B cell (primary cell): ENCODE measurements at regions not wholly inside any gene's neighbourhood (a gene's known extent, or its start where the extent isn't known, plus 50 kb on each side); places are given as distances from the start of the nearest gene placed in this dataset.
"Not testable (repeated sequence)": the region's sequence is repeated elsewhere in the genome, so short reads cannot be mapped to it uniquely, and the experiment has no call there.

ENCODE experiments used
- ATAC-seq: fragments of 200-7000 bp; cut with Tn5 transposase; one replicate; pipeline ENCODE4 v1.10.0; 2021; ENCODE audit warnings: low read depth, mild to moderate bottlenecking, moderate number of reproducible peaks, moderate library complexity
- CTCF ChIA-PET: fragments of 350-600 bp; sonication (Branson Sonifier 250); formaldehyde crosslinking; loops from one replicate; lab custom pipeline; 2021; ENCODE audit warnings: antibody characterized with exemption, inconsistent platforms; lab: Charles Lee
- POLR2A ChIA-PET: fragments of 350-600 bp; sonication (Branson Sonifier 250); formaldehyde crosslinking; loops from one replicate; lab custom pipeline; 2021; ENCODE audit warnings: antibody characterized with exemption; lab: Charles Lee
- DNase-seq: peaks from one replicate; pipeline ENCODE4 v3.0.0; 2013
- H2AFZ ChIP-seq: 2 replicates; pipeline ENCODE4 v1.6.1; 2012; ENCODE audit warnings: mild to moderate bottlenecking, low read depth, low read length; ENCODE audit not compliant: insufficient read depth, poor library complexity, severe bottlenecking
- H3K27ac ChIP-seq, 2 donors: 1 replicate in 1 of 2; 2 replicates in 1 of 2; pipeline ENCODE4 v1.5.1; 2012 to 2013; ENCODE audit warnings: low read length in 2 of 2, mild to moderate bottlenecking in 2 of 2, moderate library complexity in 1 of 2
- H3K27me3 ChIP-seq, 4 experiments: fragments of 200-600 bp in 1 of 4; sonication (generic) in 1 of 4; replicated peaks in 1 of 4; 1 replicate in 2 of 4; 2 replicates in 2 of 4; pipeline versions ENCODE4 v1.6.1 to v1.7.0; 2013 to 2016; ENCODE audit warnings: low read length in 3 of 4, mild to moderate bottlenecking in 2 of 4, mixed read lengths in 1 of 4, moderate library complexity in 1 of 4; ENCODE audit not compliant: insufficient read depth in 4 of 4, control insufficient read depth in 3 of 4; ENCODE audit errors: control extremely low read depth in 1 of 4
- H3K36me3 ChIP-seq, 2 experiments: replicated peaks in 1 of 2; 1 replicate in 1 of 2; 2 replicates in 1 of 2; pipeline versions ENCODE4 v1.6.1 to v1.7.1; 2013; ENCODE audit warnings: low read length in 1 of 2; ENCODE audit not compliant: insufficient read depth in 2 of 2, control insufficient read depth in 1 of 2; ENCODE audit errors: control extremely low read depth in 1 of 2, extremely low read depth in 1 of 2
- H3K4me1 ChIP-seq, 2 donors: fragments of 200-600 bp in 1 of 2; sonication (generic) in 1 of 2; 1 replicate in 1 of 2; 2 replicates in 1 of 2; pipeline versions ENCODE4 v1.5.1 to v1.6.1; 2013 to 2017; ENCODE audit warnings: low read length in 2 of 2; ENCODE audit not compliant: control insufficient read depth in 2 of 2, insufficient read depth in 2 of 2
- H3K4me2 ChIP-seq: replicated peaks from 2 replicates; pipeline ENCODE3; 2012; ENCODE audit warnings: mild to moderate bottlenecking, low read depth, low read length; ENCODE audit not compliant: poor library complexity, severe bottlenecking
- H3K4me3 ChIP-seq, 5 experiments: fragments of 200-600 bp in 1 of 5; sonication (generic) in 1 of 5; 1 replicate in 3 of 5; 2 replicates in 2 of 5; pipeline versions ENCODE4 v1.5.1 to v1.7.0; 2011 to 2016; ENCODE audit warnings: low read length in 4 of 5, mild to moderate bottlenecking in 4 of 5, low read depth in 2 of 5, control low read depth in 1 of 5, moderate library complexity in 1 of 5; ENCODE audit not compliant: insufficient read depth in 1 of 5; ENCODE audit errors: control extremely low read depth in 1 of 5, extremely low read depth in 1 of 5
- H3K79me2 ChIP-seq: fragments of 200-600 bp; sonication (generic); one replicate; pipeline ENCODE4 v1.6.0; 2016; ENCODE audit warnings: low read length; ENCODE audit not compliant: control insufficient read depth, insufficient read depth
- H3K9ac ChIP-seq: fragments of 200-600 bp; sonication (generic); 2 replicates; pipeline ENCODE4 v1.6.1; 2017; ENCODE audit warnings: mild to moderate bottlenecking, low read length, moderate library complexity
- H3K9me3 ChIP-seq, 3 donors: one replicate each; pipeline versions ENCODE4 v1.6.1 to v1.7.1; 2013; ENCODE audit warnings: low read length in 2 of 3; ENCODE audit not compliant: control insufficient read depth in 2 of 3, insufficient read depth in 1 of 3; ENCODE audit errors: control extremely low read depth in 1 of 3
- H4K20me1 ChIP-seq: 2 replicates; pipeline ENCODE4 v1.6.0; 2012; ENCODE audit warnings: mild to moderate bottlenecking, low read length; ENCODE audit not compliant: insufficient read depth, control insufficient read depth, poor library complexity, severe bottlenecking
- H3K27ac Mint-ChIP-seq: one replicate; pipeline ENCODE4 v1.8.0; 2021; ENCODE audit warnings: mixed read lengths
- H3K27me3 Mint-ChIP-seq: one replicate; pipeline ENCODE4 v1.8.0; 2021; ENCODE audit warnings: mixed read lengths
- H3K4me1 Mint-ChIP-seq: one replicate; pipeline ENCODE4 v1.8.0; 2021; ENCODE audit warnings: mixed read lengths
- H3K4me3 Mint-ChIP-seq: one replicate; pipeline ENCODE4 v1.8.0; 2021; ENCODE audit warnings: mixed read lengths
- H3K9me3 Mint-ChIP-seq: one replicate; pipeline ENCODE4 v1.8.0; 2022; ENCODE audit warnings: mixed read lengths; ENCODE audit not compliant: insufficient read depth
- EZH2 ChIP-seq: IDR thresholded peaks from 2 replicates; pipeline ENCODE4 v1.6.1; 2012; ENCODE audit warnings: borderline replicate concordance, low read depth, mild to moderate bottlenecking, moderate library complexity, low read length; ENCODE audit not compliant: insufficient read depth, poor library complexity, severe bottlenecking
- WGBS: methylation state at CpG from one replicate; pipeline ENCODE4 v1.1.5; 2013; ENCODE audit warnings: missing lambda C conversion rate; ENCODE audit not compliant: insufficient coverage; 5-methylcytosine and 5-hydroxymethylcytosine counted together
- intact Hi-C: fragments of 100-400 bp; cut with micrococcal nuclease; formaldehyde crosslinking; loops from one replicate; pipeline ENCODE4 v1.10.0; 2022
- TF ChIP-seq, protein P1 (sequence below): fragments of 200-600 bp; IDR thresholded peaks from one replicate; pipeline ENCODE4 v1.8.0; 2022; ENCODE audit warnings: antibody characterized with exemption, mild to moderate bottlenecking

DNA sequence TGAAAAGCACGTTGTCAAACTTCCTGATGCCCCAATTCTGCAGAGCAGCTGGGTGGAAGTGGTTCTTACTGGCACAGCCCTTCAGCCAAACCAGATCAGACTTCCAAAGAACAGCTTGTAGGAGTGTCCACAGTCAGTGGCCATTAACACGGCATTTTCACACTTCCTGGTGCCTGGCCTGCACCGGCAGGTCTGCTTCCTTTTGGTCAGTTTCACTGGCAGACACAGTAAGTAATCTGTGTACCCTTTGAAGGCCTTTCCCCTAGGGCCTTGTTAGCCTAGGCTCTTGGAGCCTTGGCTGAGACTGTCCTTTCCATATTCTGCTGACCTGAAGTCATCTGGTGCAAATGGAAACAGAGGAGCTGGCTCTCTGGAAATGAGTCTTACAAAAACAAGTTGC lies 297.5 kb upstream of the TNC start:
- ChIA-PET CTCF (no interaction called here), POLR2A (no interaction called here)
- Histone ChIP-seq H3K27me3 (no peaks in the 10 kb centered on the region), H3K4me3 (no peak overlapping the region), H3K9me3 (no peaks in the 10 kb centered on the region), H3K4me2 (no peak overlapping the region), H3K27ac (no peak overlapping the region), H3K36me3 (no peaks in the 10 kb centered on the region), H2AFZ (no peak overlapping the region), H3K4me1 (no peaks in the 10 kb centered on the region), H3K79me2 (no peaks in the 10 kb centered on the region), H3K9ac (no peak overlapping the region), H4K20me1 (no peaks in the 10 kb centered on the region)
- no peak overlapping the region for H3K4me3 Mint-ChIP-seq
- WGBS: 32% methylated on average over 3 of the region's 3 CpGs
- TF ChIP-seq, protein P1, sequence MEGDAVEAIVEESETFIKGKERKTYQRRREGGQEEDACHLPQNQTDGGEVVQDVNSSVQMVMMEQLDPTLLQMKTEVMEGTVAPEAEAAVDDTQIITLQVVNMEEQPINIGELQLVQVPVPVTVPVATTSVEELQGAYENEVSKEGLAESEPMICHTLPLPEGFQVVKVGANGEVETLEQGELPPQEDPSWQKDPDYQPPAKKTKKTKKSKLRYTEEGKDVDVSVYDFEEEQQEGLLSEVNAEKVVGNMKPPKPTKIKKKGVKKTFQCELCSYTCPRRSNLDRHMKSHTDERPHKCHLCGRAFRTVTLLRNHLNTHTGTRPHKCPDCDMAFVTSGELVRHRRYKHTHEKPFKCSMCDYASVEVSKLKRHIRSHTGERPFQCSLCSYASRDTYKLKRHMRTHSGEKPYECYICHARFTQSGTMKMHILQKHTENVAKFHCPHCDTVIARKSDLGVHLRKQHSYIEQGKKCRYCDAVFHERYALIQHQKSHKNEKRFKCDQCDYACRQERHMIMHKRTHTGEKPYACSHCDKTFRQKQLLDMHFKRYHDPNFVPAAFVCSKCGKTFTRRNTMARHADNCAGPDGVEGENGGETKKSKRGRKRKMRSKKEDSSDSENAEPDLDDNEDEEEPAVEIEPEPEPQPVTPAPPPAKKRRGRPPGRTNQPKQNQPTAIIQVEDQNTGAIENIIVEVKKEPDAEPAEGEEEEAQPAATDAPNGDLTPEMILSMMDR: no peak
- no peak for TF ChIP-seq EZH2
- intact Hi-C loops: no loop called here
- no peak for DNase-seq
- peaks cover 5% of the 10 kb centered on the region for H3K4me1 Mint-ChIP-seq
- ATAC-seq: no peak
- no peak overlapping the region for H3K27ac Mint-ChIP-seq
- peaks cover 4% of the 10 kb centered on the region for H3K9me3 Mint-ChIP-seq
- peaks cover 3% of the 10 kb centered on the region for H3K27me3 Mint-ChIP-seq

DNA sequence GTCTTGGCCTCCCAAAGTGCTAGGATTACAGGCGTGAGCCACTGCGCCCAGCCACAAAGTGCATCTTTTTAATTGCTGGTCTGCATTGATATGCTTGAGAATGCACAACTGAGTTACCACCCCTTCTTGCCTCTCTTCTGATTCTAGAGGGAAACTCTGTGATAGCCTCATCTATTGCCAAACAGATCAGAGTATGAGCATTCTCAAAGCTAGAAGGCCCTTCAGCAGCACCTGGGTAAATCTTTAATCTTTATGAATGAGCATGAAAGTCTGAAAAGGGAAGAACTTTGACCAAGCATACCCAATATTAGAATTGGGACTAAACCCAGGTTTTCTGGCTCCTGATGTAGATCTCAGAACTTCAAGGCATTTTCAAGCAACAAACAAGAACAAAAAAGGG lies 298.3 kb upstream of the TNC start:
- Histone ChIP-seq H3K79me2 (no peaks in the 10 kb centered on the region), H4K20me1 (no peaks in the 10 kb centered on the region), H3K4me2 (no peak overlapping the region), H3K9ac (no peak overlapping the region), H3K36me3 (no peaks in the 10 kb centered on the region), H3K27ac (no peak overlapping the region), H2AFZ (no peak overlapping the region), H3K4me1 (no peaks in the 10 kb centered on the region), H3K9me3 (peaks cover 0 to under 1% (median 0%) of the 10 kb centered on the region in 3 donors), H3K4me3 (no peak overlapping the region), H3K27me3 (no peaks in the 10 kb centered on the region)
- TF ChIP-seq EZH2: no peak
- TF ChIP-seq, protein P1: no peak
- POLR2A ChIA-PET: no interaction called here
- CTCF ChIA-PET: no interaction called here
- Mint-ChIP-seq H3K4me3 (no peak overlapping the region), H3K4me1 (peaks cover 5% of the 10 kb centered on the region), H3K27ac (no peak overlapping the region), H3K27me3 (peaks cover 3% of the 10 kb centered on the region), H3K9me3 (peaks cover 4% of the 10 kb centered on the region)
- ATAC-seq: no peak
- 60% methylated on average over 1 of the region's 2 CpGs for WGBS
- intact Hi-C loops: no loop called here
- no peak for DNase-seq

DNA sequence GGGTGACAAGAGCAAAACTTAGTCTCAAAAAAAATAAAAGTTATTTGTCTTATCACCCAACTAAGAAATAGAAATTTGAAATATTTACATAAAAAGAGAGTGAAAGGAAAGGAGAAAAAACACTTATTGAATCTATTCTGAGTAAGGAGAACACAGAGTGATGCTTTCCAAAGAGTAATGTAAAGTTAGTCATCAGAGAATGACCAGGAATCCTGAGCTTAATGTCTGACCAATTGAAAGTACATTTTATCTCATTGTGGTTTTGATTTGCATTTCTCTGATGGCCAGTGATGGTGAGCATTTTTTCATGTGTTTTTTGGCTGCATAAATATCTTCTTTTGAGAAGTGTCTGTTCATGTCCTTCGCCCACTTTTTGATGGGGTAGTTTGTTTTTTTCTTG lies 300.2 kb upstream of the TNC start:
- H3K4me1 ChIP-seq, DNase-seq, intact Hi-C loops, CTCF ChIA-PET, H3K4me1 Mint-ChIP-seq, H3K9me3 Mint-ChIP-seq, H3K27me3 ChIP-seq, H3K27me3 Mint-ChIP-seq, H3K27ac ChIP-seq, H3K4me3 Mint-ChIP-seq, H3K4me2 ChIP-seq, H3K79me2 ChIP-seq, H3K4me3 ChIP-seq, POLR2A ChIA-PET, H3K9me3 ChIP-seq, H4K20me1 ChIP-seq, H3K27ac Mint-ChIP-seq, H3K36me3 ChIP-seq, ATAC-seq, H3K9ac ChIP-seq, H2AFZ ChIP-seq: not testable (repeated sequence)
- WGBS: no CpG with 5 or more reads among the region's 1 CpG
